ENCODE measurements at regions not wholly inside any gene's neighbourhood (a gene's known extent, or its start where the extent isn't known, plus 50 kb on each side); places are given as distances from the start of the nearest gene placed in this dataset.

GRCh38 chr2:53173091-53173490 is 594.5 kb upstream of the CHAC2 start:
- no peak for TF ChIP-seq EZH2 (optimal IDR thresholded peaks at IDR 0.05; ENCODE audit: low read depth, low read length)
- TF ChIP-seq CTCF (IDR thresholded peaks at IDR 0.05; ENCODE audit: low read length) = no peak
